Right atrium auricular region (tissue), 2 donors: ENCODE measurements at regions not wholly inside any gene's neighbourhood (a gene's known extent, or its start where the extent isn't known, plus 50 kb on each side); places are given as distances from the start of the nearest gene placed in this dataset.

Experiments used
- DNase-seq: peaks from one replicate; pipeline ENCODE4 v3.0.0-alpha.2; 2019; ENCODE audit warnings: low spot score
- H3K27ac ChIP-seq, 2 donors: fragments of 200-600 bp; sonication (generic); 1 replicate in 1 of 2; 2 replicates in 1 of 2; pipeline ENCODE4 v1.5.1; 2016 to 2019
- H3K27me3 ChIP-seq, 2 donors: fragments of 200-600 bp; sonication (generic); one replicate each; pipeline versions ENCODE4 v1.5.1 to v1.6.0; 2017 to 2019
- H3K36me3 ChIP-seq: fragments of 200-600 bp; sonication (generic); one replicate; pipeline ENCODE4 v1.5.1; 2016
- H3K4me1 ChIP-seq, 2 donors: fragments of 200-600 bp; sonication (generic); one replicate each; pipeline versions ENCODE4 v1.5.1 to v1.6.0; 2017 to 2019
- H3K4me3 ChIP-seq, 2 donors: fragments of 200-600 bp; sonication (generic); 1 replicate in 1 of 2; 2 replicates in 1 of 2; pipeline ENCODE4 v1.5.1; 2017 to 2019; ENCODE audit warnings: mild to moderate bottlenecking in 1 of 2, moderate library complexity in 1 of 2
- H3K9me3 ChIP-seq, 2 donors: fragments of 200-600 bp; sonication (generic); one replicate each; pipeline ENCODE4 v1.5.1; 2019
- CTCF ChIP-seq, 2 donors: fragments of 200-600 bp; sonication (generic); IDR thresholded peaks; one replicate each; pipeline ENCODE4 v1.5.1; 2019; ENCODE audit warnings: antibody characterized with exemption in 2 of 2

DNA sequence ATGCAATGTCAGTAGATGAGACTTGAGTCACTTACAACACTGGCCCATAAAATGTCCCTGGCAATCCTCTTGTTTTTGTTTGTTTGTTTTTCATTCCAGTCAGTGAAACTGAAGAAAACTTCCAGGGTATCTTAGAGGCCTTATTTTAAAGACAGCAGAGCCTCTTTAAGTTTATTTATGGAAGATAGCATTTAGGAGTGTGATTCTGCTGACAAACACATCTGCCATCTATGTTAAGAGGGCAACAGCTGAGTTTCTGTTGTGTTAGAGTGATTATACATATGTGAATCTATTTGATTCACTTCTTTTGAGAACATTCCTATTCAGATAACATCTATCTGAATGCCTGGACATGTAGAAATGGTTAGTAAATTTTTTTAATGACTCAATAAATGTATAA is 812.6 kb downstream of the TENT5A start:
- Histone ChIP-seq H3K36me3 (no peaks in the 10 kb centered on the region), H3K4me1 (no peaks in the 10 kb centered on the region), H3K9me3 (peaks cover 0 to 11% of the 10 kb centered on the region in 2 donors), H3K4me3 (no peak overlapping the region), H3K27me3 (no peaks in the 10 kb centered on the region), H3K27ac (no peak overlapping the region)
- no peak for TF ChIP-seq CTCF (IDR thresholded peaks at IDR 0.05)
- no peak for DNase-seq

DNA sequence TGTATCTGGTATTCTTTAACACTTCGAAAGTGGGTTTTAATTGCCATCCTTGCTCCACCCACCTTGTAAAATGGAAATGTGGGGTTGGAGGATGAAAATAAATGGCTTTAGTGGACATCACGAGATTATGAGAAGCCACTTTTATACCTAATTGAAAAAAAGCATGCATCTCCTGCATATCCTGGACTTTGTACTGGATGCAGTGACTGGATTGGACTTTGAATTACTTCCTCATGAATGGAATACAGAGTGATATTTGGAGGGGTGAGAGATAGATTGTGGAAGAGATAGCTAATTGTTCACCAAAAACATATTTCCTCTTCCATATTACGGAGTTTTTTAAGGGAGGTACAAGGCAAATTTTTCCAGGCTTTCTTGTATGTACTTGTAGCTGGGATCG is 813.0 kb downstream of the TENT5A start:
- no peak for TF ChIP-seq CTCF (IDR thresholded peaks at IDR 0.05)
- Histone ChIP-seq H3K27ac (no peak overlapping the region), H3K4me3 (no peak overlapping the region), H3K27me3 (no peaks in the 10 kb centered on the region), H3K9me3 (peaks cover 0 to 11% of the 10 kb centered on the region in 2 donors), H3K36me3 (no peaks in the 10 kb centered on the region), H3K4me1 (no peaks in the 10 kb centered on the region)
- DNase-seq = no peak

GRCh38 chr6:80938131-80938530 is 814.4 kb downstream of the TENT5A start:
- no peak overlapping the region for H3K4me3 ChIP-seq
- no peaks in the 10 kb centered on the region for H3K27me3 ChIP-seq
- H3K4me1 ChIP-seq = no peaks in the 10 kb centered on the region
- no peak for TF ChIP-seq CTCF (IDR thresholded peaks at IDR 0.05)
- DNase-seq = no peak
- peaks cover 0 to 11% of the 10 kb centered on the region in 2 donors for H3K9me3 ChIP-seq
- H3K36me3 ChIP-seq = no peaks in the 10 kb centered on the region
- H3K27ac ChIP-seq = no peak overlapping the region

GRCh38 chr6:80932359-80932758 is 820.1 kb downstream of the TENT5A start:
- TF ChIP-seq CTCF (IDR thresholded peaks at IDR 0.05) = no peak

DNA sequence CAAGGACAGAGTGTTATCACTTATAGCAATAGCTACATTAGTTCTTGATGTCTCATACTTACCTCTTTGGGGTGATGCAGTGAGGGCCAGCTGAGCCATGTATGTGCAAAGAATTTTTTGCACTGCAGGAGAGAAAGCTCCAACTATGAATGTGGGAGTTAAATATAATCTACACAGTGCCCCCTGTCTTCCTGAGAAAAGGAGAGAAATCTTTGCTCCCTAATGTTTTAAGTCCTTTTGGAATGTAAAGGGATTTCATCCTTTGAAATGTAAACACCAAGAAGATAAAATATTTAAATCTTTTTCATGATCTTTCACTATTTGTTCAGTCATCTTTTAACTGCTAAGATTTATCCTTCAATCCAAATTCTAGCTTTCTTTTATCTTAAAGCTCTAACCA is 822.1 kb downstream of the TENT5A start:
- Histone ChIP-seq H3K36me3 (no peaks in the 10 kb centered on the region), H3K4me1 (no peaks in the 10 kb centered on the region), H3K27me3 (no peaks in the 10 kb centered on the region), H3K9me3 (peaks cover 0 to 13% of the 10 kb centered on the region in 2 donors), H3K4me3 (no peak overlapping the region), H3K27ac (no peak overlapping the region)
- no peak for DNase-seq
- no peak for TF ChIP-seq CTCF (IDR thresholded peaks at IDR 0.05)

More at GRCh38 chr6:80932359-80932758, 820.1 kb downstream of the TENT5A start:
- Histone ChIP-seq H3K27ac (no peak overlapping the region), H3K4me1 (no peaks in the 10 kb centered on the region), H3K4me3 (no peak overlapping the region), H3K36me3 (no peaks in the 10 kb centered on the region), H3K9me3 (peaks cover 0 to 11% of the 10 kb centered on the region in 2 donors), H3K27me3 (no peaks in the 10 kb centered on the region)
- DNase-seq = no peak

- Histone ChIP-seq H3K36me3 (no peaks in the 10 kb centered on the region), H3K27ac (no peak overlapping the region), H3K4me1 (no peaks in the 10 kb centered on the region), H3K9me3 (peaks cover 0 to 13% of the 10 kb centered on the region in 2 donors), H3K4me3 (no peak overlapping the region), H3K27me3 (no peaks in the 10 kb centered on the region)
- DNase-seq = no peak
- no peak for TF ChIP-seq CTCF (IDR thresholded peaks at IDR 0.05)
Observed at GRCh38 chr6:80923816-80924215, 817.3 kb downstream of the BCKDHB start.
